Mesodermal cell (in vitro differentiated cells): ENCODE measurements at regions not wholly inside any gene's neighbourhood (a gene's known extent, or its start where the extent isn't known, plus 50 kb on each side); places are given as distances from the start of the nearest gene placed in this dataset.

Experiments used
- H3K27ac ChIP-seq: 2 replicates; pipeline ENCODE4 v1.7.0; 2013; ENCODE audit warnings: mild to moderate bottlenecking, low read depth, low read length, moderate library complexity; ENCODE audit not compliant: severe bottlenecking
- H3K36me3 ChIP-seq: 2 replicates; pipeline ENCODE4 v1.7.1; 2013; ENCODE audit warnings: mild to moderate bottlenecking, low read length, moderate library complexity; ENCODE audit not compliant: control insufficient read depth, insufficient read depth
- H3K4me1 ChIP-seq: one replicate; pipeline ENCODE4 v1.7.1; 2013; ENCODE audit warnings: mild to moderate bottlenecking, low read length; ENCODE audit not compliant: insufficient read depth, control insufficient read depth, poor library complexity, severe bottlenecking
- H3K4me3 ChIP-seq: 2 replicates; pipeline ENCODE4 v1.7.0; 2013; ENCODE audit warnings: low read length, control low read depth, mild to moderate bottlenecking; ENCODE audit not compliant: insufficient read depth, poor library complexity, severe bottlenecking; ENCODE audit errors: extremely low read depth
- H3K9me3 ChIP-seq: 2 replicates; pipeline ENCODE4 v1.7.1; 2013; ENCODE audit warnings: mild to moderate bottlenecking, low read length, moderate library complexity; ENCODE audit not compliant: control insufficient read depth
- WGBS, 2 experiments: methylation state at CpG; one replicate each; pipeline ENCODE4 v1.1.5; 2013; ENCODE audit warnings: missing lambda C conversion rate in 2 of 2; ENCODE audit not compliant: insufficient coverage in 2 of 2; 5-methylcytosine and 5-hydroxymethylcytosine counted together

- Histone ChIP-seq H3K36me3 (no peaks in the 10 kb centered on the region), H3K4me1 (no peaks in the 10 kb centered on the region), H3K27ac (no peak overlapping the region), H3K9me3 (no peaks in the 10 kb centered on the region), H3K4me3 (no peak overlapping the region)
- 89% methylated on average over 1 to 3 of the region's 5 CpGs for WGBS, 2 experiments
Observed at GRCh38 chr14:66152747-66153146, 333.4 kb upstream of the CCDC196 start.

DNA sequence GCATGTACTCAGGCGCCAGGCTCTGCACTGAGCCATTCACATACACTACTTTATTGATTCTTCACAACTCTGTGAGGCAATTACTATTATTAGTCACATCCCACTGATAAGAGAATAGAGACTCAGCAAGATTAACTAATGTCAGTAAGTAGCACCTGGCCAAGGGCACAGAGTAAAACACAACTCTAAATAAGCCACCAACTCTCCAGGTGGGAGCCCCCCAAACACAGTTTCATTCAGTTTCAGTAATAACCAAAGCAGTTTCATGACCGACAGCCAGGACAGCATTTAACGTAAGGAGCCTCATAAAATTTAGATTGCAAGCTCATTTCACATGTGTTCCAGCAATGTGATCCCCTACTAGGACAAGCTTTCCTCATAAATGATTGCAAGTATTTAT lies 323.1 kb upstream of the CCDC196 start:
- WGBS, 2 experiments, result 79 to 90% methylated on average over 2 to 3 of the region's 3 CpGs
- H3K9me3 ChIP-seq, result no peaks in the 10 kb centered on the region
- no peaks in the 10 kb centered on the region for H3K36me3 ChIP-seq
- H3K27ac ChIP-seq, result no peak overlapping the region
- H3K4me3 ChIP-seq, result no peak overlapping the region
- H3K4me1 ChIP-seq, result no peaks in the 10 kb centered on the region

- Histone ChIP-seq H3K4me3 (no peak overlapping the region), H3K27ac (no peak overlapping the region), H3K9me3 (no peaks in the 10 kb centered on the region), H3K4me1 (no peaks in the 10 kb centered on the region), H3K36me3 (no peaks in the 10 kb centered on the region)
- WGBS, 2 experiments, result 92% methylated on average over 2 of the region's 3 CpGs; no CpG with 5 or more reads in 1 of the 2 experiments
Observed at GRCh38 chr14:66165337-66165736, 320.8 kb upstream of the CCDC196 start.

GRCh38 chr14:66174453-66174891 lies 311.7 kb upstream of the CCDC196 start:
- H3K4me3 ChIP-seq, result no peak overlapping the region
- WGBS, 2 experiments, result 86 to 100% methylated on average over 1 of the region's 1 CpG
- no peaks in the 10 kb centered on the region for H3K4me1 ChIP-seq
- no peaks in the 10 kb centered on the region for H3K36me3 ChIP-seq
- H3K27ac ChIP-seq, result no peak overlapping the region
- H3K9me3 ChIP-seq, result no peaks in the 10 kb centered on the region

GRCh38 chr14:66177935-66178334 lies 308.2 kb upstream of the CCDC196 start:
- H3K36me3 ChIP-seq, result no peaks in the 10 kb centered on the region
- no peak overlapping the region for H3K27ac ChIP-seq
- H3K9me3 ChIP-seq, result no peaks in the 10 kb centered on the region
- WGBS, 2 experiments, result no CpG with 5 or more reads among the region's 1 CpG
- no peak overlapping the region for H3K4me3 ChIP-seq
- H3K4me1 ChIP-seq, result no peaks in the 10 kb centered on the region

DNA sequence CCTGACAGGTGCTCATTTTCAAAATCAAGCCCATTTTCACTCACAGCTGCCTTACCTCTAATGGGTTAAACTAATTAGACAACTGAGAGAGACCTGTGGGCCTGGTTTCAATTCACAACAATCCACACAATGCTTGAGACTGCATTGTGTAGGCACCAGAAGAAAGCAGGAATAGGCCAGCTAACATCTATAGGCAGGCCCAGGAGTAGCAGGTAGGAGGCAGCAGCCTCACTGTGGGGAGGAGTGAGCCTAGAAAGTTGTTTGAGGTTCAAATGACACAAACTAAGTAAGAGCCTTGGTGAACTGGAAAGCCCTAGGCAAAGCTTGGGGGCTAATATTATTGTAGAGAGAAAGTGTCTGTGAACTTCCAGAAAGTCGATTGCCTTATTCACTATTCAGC lies 289.5 kb upstream of the CCDC196 start:
- no peaks in the 10 kb centered on the region for H3K36me3 ChIP-seq
- no peak overlapping the region for H3K27ac ChIP-seq
- WGBS, 2 experiments, result 67 to 80% methylated on average over 1 of the region's 1 CpG
- no peak overlapping the region for H3K4me3 ChIP-seq
- peaks cover 5% of the 10 kb centered on the region for H3K9me3 ChIP-seq
- no peaks in the 10 kb centered on the region for H3K4me1 ChIP-seq

GRCh38 chr14:66197276-66197675 lies 288.9 kb upstream of the CCDC196 start:
- H3K4me1 ChIP-seq, result no peaks in the 10 kb centered on the region
- no peak overlapping the region for H3K4me3 ChIP-seq
- no peak overlapping the region for H3K27ac ChIP-seq
- H3K36me3 ChIP-seq, result no peaks in the 10 kb centered on the region
- H3K9me3 ChIP-seq, result peaks cover 5% of the 10 kb centered on the region

- 71 to 100% methylated on average over 1 of the region's 2 CpGs for WGBS, 2 experiments
- H3K9me3 ChIP-seq, result peaks cover 22% of the 10 kb centered on the region
- no peak overlapping the region for H3K4me3 ChIP-seq
- H3K4me1 ChIP-seq, result no peaks in the 10 kb centered on the region
- no peak overlapping the region for H3K27ac ChIP-seq
- no peaks in the 10 kb centered on the region for H3K36me3 ChIP-seq
Observed at GRCh38 chr14:66206554-66206953, 279.6 kb upstream of the CCDC196 start.

DNA sequence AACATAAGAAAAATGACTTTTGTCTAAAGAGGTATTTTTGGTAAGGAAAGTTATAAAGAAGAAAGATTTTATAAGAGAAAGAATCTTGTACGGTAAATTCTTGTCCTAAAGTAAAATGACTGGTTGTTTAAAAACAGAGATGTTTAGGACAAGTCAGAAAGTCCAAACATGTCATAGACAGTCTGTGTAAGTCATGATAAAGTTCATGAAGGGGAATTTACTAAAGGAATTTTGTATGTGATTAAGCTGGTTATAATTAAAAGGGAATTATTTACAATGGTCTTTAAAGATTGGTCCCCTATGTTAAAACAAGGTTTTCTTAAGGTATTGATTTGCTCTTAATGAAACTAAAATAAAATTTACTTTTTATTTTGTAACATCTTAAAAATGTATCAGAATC lies 269.4 kb upstream of the CCDC196 start:
- Histone ChIP-seq H3K36me3 (no peaks in the 10 kb centered on the region), H3K4me3 (no peak overlapping the region), H3K27ac (no peak overlapping the region), H3K4me1 (no peaks in the 10 kb centered on the region), H3K9me3 (peaks cover 28% of the 10 kb centered on the region)
- WGBS, 2 experiments, result 69 to 75% methylated on average over 1 of the region's 1 CpG

GRCh38 chr14:66219886-66220285 lies 266.3 kb upstream of the CCDC196 start:
- Histone ChIP-seq H3K4me3 (no peak overlapping the region), H3K36me3 (no peaks in the 10 kb centered on the region), H3K27ac (no peak overlapping the region), H3K9me3 (peaks cover 28% of the 10 kb centered on the region), H3K4me1 (no peaks in the 10 kb centered on the region)
- WGBS, 2 experiments, result 92 to 100% methylated on average over 1 to 2 of the region's 3 CpGs

GRCh38 chr14:66224492-66225178 lies 261.5 kb upstream of the CCDC196 start:
- Histone ChIP-seq H3K4me3 (no peak overlapping the region), H3K4me1 (no peaks in the 10 kb centered on the region), H3K27ac (no peak overlapping the region), H3K9me3 (no peaks in the 10 kb centered on the region), H3K36me3 (no peaks in the 10 kb centered on the region)
- WGBS, 2 experiments, result 83 to 100% methylated on average over 1 to 2 of the region's 5 CpGs
